HUES48 (cell line): ENCODE measurements at regions not wholly inside any gene's neighbourhood (a gene's known extent, or its start where the extent isn't known, plus 50 kb on each side); places are given as distances from the start of the nearest gene placed in this dataset.

Experiments used
- H3K27ac ChIP-seq: one replicate; pipeline ENCODE4 v1.7.0; 2013; ENCODE audit warnings: low read depth, low read length, inconsistent platforms
- H3K27me3 ChIP-seq: 2 replicates; pipeline ENCODE4 v1.6.1; 2013; ENCODE audit warnings: mild to moderate bottlenecking, low read length; ENCODE audit not compliant: control insufficient read depth, insufficient read depth
- H3K36me3 ChIP-seq: 2 replicates; pipeline ENCODE4 v1.6.1; 2013; ENCODE audit warnings: low read length; ENCODE audit not compliant: control insufficient read depth, insufficient read depth
- H3K4me1 ChIP-seq: 2 replicates; pipeline ENCODE4 v1.6.1; 2013; ENCODE audit warnings: mild to moderate bottlenecking, low read length; ENCODE audit not compliant: control insufficient read depth, insufficient read depth
- H3K4me3 ChIP-seq: 2 replicates; pipeline ENCODE4 v1.5.1; 2013; ENCODE audit warnings: mild to moderate bottlenecking, low read depth, low read length
- H3K9ac ChIP-seq: 2 replicates; pipeline ENCODE4 v1.6.1; 2013; ENCODE audit warnings: mild to moderate bottlenecking, low read depth, low read length, moderate library complexity
- H3K9me3 ChIP-seq: 2 replicates; pipeline ENCODE4 v1.6.1; 2013; ENCODE audit warnings: low read length; ENCODE audit not compliant: control insufficient read depth, insufficient read depth

DNA sequence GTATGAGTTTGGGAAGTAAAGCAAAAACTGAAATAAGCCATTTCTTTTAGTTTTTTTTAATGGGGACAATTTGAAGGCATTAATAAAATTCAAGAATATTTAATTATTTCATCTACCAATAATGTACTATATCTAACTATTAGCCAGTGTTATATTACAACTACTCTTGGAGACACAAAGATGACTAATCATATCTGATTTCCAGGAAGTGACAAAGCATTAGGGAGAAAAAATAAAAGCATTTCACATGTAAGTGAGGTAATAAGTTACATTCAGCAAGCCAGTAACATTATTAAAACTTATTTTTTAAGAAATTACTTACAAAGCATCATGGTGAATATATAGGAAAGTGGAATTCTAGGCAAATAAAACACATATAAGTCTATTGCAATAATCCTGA lies 781.3 kb upstream of the NRXN1 start:
- no peaks in the 10 kb centered on the region for H3K27me3 ChIP-seq
- no peaks in the 10 kb centered on the region for H3K36me3 ChIP-seq
- H3K9me3 ChIP-seq = no peaks in the 10 kb centered on the region
- no peak overlapping the region for H3K4me3 ChIP-seq
- H3K27ac ChIP-seq = no peak overlapping the region
- H3K4me1 ChIP-seq = peaks cover 18% of the 10 kb centered on the region
- H3K9ac ChIP-seq = no peak overlapping the region

DNA sequence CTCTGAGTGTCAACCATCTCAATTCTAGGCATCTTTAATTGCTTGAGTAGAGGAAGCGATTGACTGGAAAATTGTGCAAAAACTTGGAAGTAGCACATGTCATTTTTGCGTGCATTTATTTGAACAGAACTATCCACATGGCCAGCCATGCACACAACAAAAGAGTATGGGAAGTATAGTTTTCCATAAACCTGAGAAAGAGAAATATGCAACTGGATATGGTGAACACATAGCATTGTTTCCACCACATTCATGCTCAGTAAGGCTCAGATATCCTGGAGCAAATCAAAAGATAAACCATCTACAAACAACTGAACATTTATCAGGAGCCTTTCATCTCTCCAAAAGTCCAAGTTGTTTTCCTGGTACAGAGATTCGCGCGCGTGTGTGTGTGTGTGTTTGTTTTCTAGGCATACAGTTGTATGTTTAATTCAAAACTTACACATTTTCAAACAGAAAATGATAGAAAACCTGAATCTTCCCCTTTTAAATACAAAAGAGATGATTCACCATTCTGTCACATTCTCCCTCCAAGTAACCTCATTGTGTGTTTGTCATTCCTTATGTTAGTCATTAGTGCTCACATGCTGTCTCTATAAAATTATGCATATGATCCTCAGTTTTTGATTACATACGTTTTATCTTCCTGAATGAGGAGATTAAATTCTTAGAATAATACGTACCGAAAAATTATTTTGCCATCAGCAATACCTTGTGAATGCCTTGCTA lies 780.4 kb upstream of the NRXN1 start:
- no peaks in the 10 kb centered on the region for H3K27me3 ChIP-seq
- H3K27ac ChIP-seq = no peak overlapping the region
- H3K4me1 ChIP-seq = peaks cover 16% of the 10 kb centered on the region

DNA sequence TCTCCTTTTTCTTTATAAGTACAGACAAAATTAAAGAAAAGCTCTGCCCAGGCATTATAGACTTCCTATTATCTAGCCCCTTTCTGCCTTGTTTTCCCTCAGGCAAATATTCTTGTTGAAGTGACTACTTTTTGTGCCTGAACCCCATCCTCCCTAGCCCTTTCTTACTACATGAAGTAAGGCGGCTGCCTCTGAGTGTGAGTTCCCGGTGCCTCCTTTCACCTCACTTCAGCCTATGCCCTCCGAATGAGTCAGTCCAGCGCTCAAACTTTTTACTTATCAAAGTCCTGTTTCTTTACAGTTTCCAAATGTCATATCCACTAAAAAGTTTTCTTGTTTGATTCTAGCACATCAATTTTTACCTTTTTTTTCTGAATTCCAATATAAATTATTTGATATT lies 778.3 kb upstream of the NRXN1 start:
- Histone ChIP-seq H3K9me3 (no peaks in the 10 kb centered on the region), H3K36me3 (no peaks in the 10 kb centered on the region), H3K4me3 (no peak overlapping the region), H3K27me3 (no peaks in the 10 kb centered on the region), H3K4me1 (peaks cover 2% of the 10 kb centered on the region), H3K9ac (no peak overlapping the region), H3K27ac (no peak overlapping the region)

More for the DNA sequence above, 780.4 kb upstream of the NRXN1 start:
- no peak overlapping the region for H3K9ac ChIP-seq
- no peak overlapping the region for H3K4me3 ChIP-seq
- no peaks in the 10 kb centered on the region for H3K36me3 ChIP-seq
- no peaks in the 10 kb centered on the region for H3K9me3 ChIP-seq

DNA sequence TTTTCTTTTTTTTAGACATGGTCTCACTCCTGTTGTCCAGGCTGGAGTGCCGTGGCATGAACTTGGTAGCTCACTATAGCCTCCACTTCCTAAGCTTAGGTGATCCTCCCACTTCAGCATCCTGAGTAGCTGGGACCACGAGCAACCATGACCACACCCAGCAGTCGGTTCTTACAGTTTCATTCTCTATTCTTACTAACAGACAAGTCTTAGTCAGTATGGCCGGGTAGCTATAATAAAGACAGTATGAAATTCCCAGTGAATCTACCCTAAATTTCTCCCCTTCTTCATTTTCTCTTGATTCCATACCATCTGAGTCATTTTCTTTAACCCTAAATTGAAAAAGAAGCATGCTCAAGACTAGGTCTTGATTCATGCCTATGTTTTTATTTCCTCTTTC lies 775.3 kb upstream of the NRXN1 start:
- Histone ChIP-seq H3K9ac (no peak overlapping the region), H3K4me1 (peaks cover 2% of the 10 kb centered on the region), H3K27me3 (no peaks in the 10 kb centered on the region), H3K36me3 (no peaks in the 10 kb centered on the region), H3K27ac (no peak overlapping the region), H3K9me3 (no peaks in the 10 kb centered on the region), H3K4me3 (no peak overlapping the region)

DNA sequence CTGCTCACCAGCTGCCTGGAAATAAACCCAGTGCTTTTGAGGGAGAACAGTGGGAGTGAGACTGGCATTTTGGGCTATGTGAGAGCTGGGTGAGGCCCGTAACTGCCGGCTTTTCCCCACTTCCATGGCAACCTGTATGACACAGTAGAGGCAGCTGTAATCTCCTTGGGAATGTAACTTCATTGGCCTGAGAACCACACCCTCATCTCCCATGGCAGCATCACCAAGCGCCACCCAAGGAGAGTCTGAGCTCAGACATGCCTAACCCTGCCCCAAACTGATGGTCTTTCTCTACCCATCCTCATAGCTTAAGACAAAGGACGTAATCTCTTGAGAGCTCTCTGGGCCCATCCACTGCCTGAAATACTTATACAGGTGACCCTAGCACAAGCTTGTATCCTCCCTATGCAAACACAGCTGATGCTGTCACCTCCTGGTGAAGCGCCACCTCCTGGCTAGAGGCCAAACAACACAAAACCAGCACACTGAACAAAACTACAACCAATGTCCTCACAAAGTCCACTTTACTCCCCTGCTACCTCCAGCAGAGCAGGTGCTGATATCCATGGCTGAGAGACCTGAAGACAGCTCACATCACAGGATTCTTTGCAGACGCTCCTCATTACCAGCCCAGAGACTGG lies 763.4 kb upstream of the NRXN1 start:
- no peaks in the 10 kb centered on the region for H3K27me3 ChIP-seq
- H3K4me3 ChIP-seq = no peak overlapping the region
- no peaks in the 10 kb centered on the region for H3K9me3 ChIP-seq
- H3K27ac ChIP-seq = no peak overlapping the region
- H3K4me1 ChIP-seq = no peaks in the 10 kb centered on the region
- H3K36me3 ChIP-seq = no peaks in the 10 kb centered on the region
- no peak overlapping the region for H3K9ac ChIP-seq

GRCh38 chr2:51791496-51791895 lies 759.6 kb upstream of the NRXN1 start:
- Histone ChIP-seq H3K27me3 (no peaks in the 10 kb centered on the region), H3K4me3 (no peak overlapping the region), H3K36me3 (no peaks in the 10 kb centered on the region), H3K4me1 (no peaks in the 10 kb centered on the region), H3K27ac (no peak overlapping the region), H3K9ac (no peak overlapping the region), H3K9me3 (no peaks in the 10 kb centered on the region)

GRCh38 chr2:51790854-51791253 lies 758.9 kb upstream of the NRXN1 start:
- no peaks in the 10 kb centered on the region for H3K9me3 ChIP-seq

GRCh38 chr2:51789918-51790317 lies 758.0 kb upstream of the NRXN1 start:
- H3K4me3 ChIP-seq = no peak overlapping the region
- H3K36me3 ChIP-seq = no peaks in the 10 kb centered on the region
- H3K9me3 ChIP-seq = no peaks in the 10 kb centered on the region
- H3K4me1 ChIP-seq = no peaks in the 10 kb centered on the region
- H3K27ac ChIP-seq = no peak overlapping the region
- no peak overlapping the region for H3K9ac ChIP-seq
- H3K27me3 ChIP-seq = no peaks in the 10 kb centered on the region

More at GRCh38 chr2:51790854-51791253, 758.9 kb upstream of the NRXN1 start:
- H3K36me3 ChIP-seq = no peaks in the 10 kb centered on the region
- no peaks in the 10 kb centered on the region for H3K4me1 ChIP-seq
- H3K27me3 ChIP-seq = no peaks in the 10 kb centered on the region
- H3K4me3 ChIP-seq = no peak overlapping the region
- no peak overlapping the region for H3K9ac ChIP-seq
- H3K27ac ChIP-seq = no peak overlapping the region

DNA sequence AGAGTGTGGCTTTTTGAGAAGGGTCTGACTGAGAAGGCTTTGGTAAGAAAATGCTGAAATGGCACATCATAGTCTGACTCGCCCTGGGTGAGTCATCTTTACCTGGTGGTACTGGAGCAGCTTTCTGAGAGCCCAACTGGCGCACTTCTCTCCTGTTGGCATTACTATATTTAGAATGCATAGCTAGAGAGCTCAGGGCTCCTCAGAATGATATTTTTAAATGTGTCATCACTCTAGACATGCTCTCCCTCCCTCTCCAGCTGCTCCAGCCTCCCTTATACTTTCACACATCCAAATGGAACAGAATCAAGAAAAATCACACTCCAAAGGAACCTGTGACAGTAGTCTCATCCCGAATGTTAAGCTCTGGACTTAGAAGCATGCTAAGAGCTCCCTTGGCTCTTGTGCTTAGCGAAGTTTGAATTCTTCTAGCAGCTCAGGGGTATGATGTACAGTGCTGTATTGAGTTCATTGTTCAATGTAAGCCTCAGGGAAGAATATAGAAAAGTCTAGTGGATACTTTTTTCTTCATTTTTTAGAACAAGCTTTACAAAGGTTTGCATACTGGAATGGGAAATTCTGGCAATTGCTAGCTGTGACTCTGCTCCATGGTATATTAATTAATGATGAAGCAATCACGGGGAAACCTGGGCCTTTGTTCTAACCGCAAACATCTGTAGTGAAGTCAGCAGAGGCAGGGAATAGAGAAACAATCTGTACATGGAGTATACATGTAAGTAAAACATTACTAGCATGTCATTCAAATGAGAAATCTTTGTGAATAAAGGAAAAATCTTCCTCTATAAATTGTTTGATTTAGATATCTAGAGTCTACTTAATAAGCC lies 751.2 kb upstream of the NRXN1 start:
- Histone ChIP-seq H3K4me3 (no peak overlapping the region), H3K36me3 (no peaks in the 10 kb centered on the region), H3K9ac (no peak overlapping the region), H3K27me3 (no peaks in the 10 kb centered on the region), H3K9me3 (peaks cover 3% of the 10 kb centered on the region; the same call in 1 of the 2 replicates), H3K4me1 (no peaks in the 10 kb centered on the region), H3K27ac (no peak overlapping the region)

GRCh38 chr2:51781691-51782090 lies 749.8 kb upstream of the NRXN1 start:
- Histone ChIP-seq H3K9me3 (peaks cover 3% of the 10 kb centered on the region; the same call in 1 of the 2 replicates), H3K9ac (no peak overlapping the region), H3K4me3 (no peak overlapping the region), H3K27ac (no peak overlapping the region), H3K27me3 (no peaks in the 10 kb centered on the region), H3K36me3 (no peaks in the 10 kb centered on the region), H3K4me1 (no peaks in the 10 kb centered on the region)

GRCh38 chr2:51780353-51780752 lies 748.4 kb upstream of the NRXN1 start:
- Histone ChIP-seq H3K4me1 (no peaks in the 10 kb centered on the region), H3K9ac (no peak overlapping the region), H3K27me3 (no peaks in the 10 kb centered on the region), H3K9me3 (peaks cover 3% of the 10 kb centered on the region), H3K36me3 (no peaks in the 10 kb centered on the region), H3K27ac (no peak overlapping the region), H3K4me3 (no peak overlapping the region)
